ENCODE measurements at regions not wholly inside any gene's neighbourhood (a gene's known extent, or its start where the extent isn't known, plus 50 kb on each side); places are given as distances from the start of the nearest gene placed in this dataset.

DNA sequence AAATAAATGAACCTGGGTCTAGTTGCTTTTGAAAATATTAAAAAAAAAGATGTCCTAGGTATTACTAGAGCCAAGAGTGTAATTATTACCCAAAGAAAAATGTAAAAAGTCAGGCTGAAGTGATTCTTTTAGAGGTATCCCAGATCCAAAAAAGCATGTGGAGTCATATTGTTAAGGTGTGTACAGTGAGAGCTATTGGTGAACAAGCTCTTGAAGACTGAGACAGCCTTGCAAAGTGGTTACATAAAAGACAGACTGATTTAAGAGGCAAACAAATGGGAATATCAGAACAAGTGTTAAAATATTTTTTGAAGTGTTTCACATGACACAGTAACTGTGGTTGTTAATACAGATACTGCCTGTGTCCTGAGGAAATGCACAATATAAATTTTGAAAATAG is 624.5 kb downstream of the PLOD2 start:
- TF ChIP-seq, protein P1, sequence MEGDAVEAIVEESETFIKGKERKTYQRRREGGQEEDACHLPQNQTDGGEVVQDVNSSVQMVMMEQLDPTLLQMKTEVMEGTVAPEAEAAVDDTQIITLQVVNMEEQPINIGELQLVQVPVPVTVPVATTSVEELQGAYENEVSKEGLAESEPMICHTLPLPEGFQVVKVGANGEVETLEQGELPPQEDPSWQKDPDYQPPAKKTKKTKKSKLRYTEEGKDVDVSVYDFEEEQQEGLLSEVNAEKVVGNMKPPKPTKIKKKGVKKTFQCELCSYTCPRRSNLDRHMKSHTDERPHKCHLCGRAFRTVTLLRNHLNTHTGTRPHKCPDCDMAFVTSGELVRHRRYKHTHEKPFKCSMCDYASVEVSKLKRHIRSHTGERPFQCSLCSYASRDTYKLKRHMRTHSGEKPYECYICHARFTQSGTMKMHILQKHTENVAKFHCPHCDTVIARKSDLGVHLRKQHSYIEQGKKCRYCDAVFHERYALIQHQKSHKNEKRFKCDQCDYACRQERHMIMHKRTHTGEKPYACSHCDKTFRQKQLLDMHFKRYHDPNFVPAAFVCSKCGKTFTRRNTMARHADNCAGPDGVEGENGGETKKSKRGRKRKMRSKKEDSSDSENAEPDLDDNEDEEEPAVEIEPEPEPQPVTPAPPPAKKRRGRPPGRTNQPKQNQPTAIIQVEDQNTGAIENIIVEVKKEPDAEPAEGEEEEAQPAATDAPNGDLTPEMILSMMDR (IDR thresholded peaks at IDR 0.05) = no peak
- no peak for TF ChIP-seq ZFX (IDR thresholded peaks at IDR 0.05; ENCODE audit: borderline replicate concordance)

Data from 22Rv1 (cell line).